GM18868 (cell line): ENCODE measurements at regions not wholly inside any gene's neighbourhood (a gene's known extent, or its start where the extent isn't known, plus 50 kb on each side); places are given as distances from the start of the nearest gene placed in this dataset.

ENCODE experiments used
- ATAC-seq: cut with Tn5 transposase; IDR thresholded peaks from one replicate; pipeline ENCODE4 v1.9.1; 2021; ENCODE audit warnings: mild to moderate bottlenecking, moderate library complexity; ENCODE audit not compliant: unreplicated experiment

- ATAC-seq: no peak
These were observed 443.7 kb downstream of the DSEL start for GRCh38 chr18:67072791-67073190.

- ATAC-seq: no peak
These were observed 447.9 kb downstream of the DSEL start for GRCh38 chr18:67068608-67069007.

GRCh38 chr18:67047334-67047733 is 443.4 kb upstream of the CDH19 start:
- no peak for ATAC-seq

DNA sequence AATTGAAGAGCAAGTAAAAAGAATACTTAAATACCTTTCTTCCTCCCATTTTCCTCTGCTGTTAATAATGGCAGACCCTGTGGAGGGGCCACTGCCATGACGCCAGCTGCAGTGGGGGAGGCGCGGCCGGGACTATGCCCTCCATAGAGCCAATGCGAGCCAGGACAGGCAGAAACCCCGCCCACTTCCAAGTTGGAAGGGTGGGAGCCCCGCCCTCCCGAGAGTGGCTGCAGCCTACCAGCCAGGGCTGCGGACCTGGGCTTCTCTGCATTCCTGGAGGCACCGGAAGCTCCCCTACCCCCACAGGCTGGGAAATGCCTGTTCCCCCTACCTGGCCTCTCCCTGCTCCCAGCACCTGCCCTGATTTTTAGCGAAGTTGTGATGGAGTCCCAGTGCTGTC is 439.4 kb upstream of the CDH19 start:
- ATAC-seq: no peak

DNA sequence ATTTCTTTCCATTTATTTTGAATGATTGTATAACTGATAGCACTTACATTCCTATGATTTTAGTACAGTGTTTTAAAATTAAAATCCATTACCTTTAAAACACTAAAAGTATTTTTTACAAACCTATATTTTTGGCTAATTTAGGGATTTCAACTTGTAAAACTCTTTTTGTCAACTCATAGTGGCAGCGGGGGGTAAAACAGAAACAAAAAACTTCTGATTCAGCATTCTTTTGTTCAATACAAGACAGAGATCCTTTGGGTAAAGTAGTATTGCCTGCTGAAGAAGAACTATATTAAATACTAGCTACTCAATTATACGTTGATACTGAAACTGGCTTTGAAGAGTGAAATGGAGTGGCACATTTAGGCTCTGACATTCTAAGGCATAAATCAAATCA is 437.4 kb upstream of the CDH19 start:
- no peak for ATAC-seq

DNA sequence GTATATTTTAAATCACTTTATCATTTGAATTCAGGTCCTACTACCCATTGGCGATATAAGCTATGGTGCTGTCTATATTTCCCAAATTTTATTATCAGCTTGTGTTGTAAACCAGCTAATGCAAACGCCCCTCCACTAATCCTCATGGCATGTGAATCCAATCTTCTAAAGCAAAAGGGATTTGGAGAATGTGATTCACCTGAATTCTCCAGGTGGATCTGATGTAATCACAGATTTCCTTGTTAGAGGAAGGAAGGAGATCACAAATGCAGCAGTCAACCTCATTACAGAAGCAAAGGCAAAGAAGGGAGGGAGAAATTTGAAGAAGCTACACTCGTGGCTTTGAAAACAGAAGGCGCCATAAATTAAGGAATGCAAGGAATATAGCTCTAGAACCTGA is 431.1 kb upstream of the CDH19 start:
- ATAC-seq: no peak

DNA sequence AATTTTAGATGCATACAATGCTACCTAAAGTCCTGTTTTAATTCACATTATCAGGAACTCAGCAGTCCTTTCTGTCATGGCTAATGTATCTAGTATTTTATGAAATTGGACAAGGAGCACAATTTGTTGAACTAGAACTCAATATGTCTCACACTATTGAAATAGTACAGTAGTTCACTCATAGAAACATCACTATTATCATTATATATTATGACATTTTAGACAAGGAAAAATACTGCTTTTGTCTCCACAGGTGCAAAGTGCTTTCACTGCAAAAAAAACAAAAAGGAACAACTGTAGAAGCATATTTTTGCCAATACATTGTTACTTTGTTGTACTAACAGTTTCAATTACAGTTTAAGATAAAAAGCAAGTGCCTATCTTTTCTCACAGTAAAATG is 419.2 kb upstream of the CDH19 start:
- ATAC-seq: no peak

DNA sequence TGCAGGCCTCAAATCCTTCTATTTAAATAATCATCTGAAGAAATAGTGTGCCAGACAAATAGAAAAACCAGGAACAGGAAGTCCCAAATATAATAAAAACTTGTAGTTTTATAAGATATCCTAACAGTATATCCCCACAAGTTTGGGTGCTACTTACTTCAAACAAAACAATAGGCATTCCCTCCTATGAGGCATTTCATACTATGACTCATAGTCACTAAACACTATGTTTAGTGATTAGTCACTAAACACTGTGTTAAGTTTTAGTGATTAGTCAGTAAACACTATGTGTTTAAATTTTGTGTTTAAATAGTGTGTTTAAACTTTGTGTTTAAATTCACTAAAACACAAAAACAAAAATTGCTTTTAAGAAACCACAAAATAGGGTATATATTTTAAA is 407.0 kb upstream of the CDH19 start:
- peak; percentile 66 for ATAC-seq

GRCh38 chr18:67007999-67008398 is 404.1 kb upstream of the CDH19 start:
- ATAC-seq: no peak

DNA sequence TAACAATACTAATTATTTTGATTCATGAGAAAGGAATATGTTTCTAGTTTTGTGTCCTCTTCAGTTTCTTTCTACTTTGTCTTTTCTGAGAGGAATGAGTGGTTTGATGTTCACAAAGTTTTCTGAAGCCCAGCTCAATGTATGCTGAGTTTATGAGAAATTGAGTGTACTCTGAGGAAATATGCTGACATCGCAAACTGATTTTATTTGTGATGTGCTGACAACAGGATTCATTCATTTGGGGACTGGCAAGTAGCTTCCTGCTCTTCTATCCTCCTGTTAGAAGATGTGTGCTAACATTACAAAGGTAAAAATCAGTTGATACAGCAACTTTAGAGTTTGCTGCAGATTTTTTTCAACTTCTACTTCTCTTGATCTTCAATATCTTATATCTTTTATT is 403.2 kb upstream of the CDH19 start:
- no peak for ATAC-seq

DNA sequence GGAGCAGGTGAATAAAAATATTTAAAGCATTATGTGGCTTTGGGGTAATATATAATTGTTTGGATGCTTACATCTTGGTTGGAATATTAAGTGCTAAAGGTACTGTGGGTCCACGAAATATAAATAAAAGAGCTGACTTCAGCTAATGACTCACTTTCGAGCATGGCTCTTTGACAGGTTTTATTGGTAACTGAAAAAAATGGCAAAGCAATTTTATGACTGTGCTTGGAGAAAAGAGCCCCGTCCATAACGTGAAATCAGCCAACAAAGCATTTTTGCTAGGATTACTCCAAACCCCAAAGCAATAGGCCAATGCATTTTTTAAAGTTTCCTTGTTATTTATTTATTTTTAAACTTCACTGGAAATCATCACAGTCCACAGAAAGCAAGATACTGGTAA is 397.2 kb upstream of the CDH19 start:
- no peak for ATAC-seq

- ATAC-seq: no peak
These were observed 395.1 kb upstream of the CDH19 start for GRCh38 chr18:66999003-66999402.

DNA sequence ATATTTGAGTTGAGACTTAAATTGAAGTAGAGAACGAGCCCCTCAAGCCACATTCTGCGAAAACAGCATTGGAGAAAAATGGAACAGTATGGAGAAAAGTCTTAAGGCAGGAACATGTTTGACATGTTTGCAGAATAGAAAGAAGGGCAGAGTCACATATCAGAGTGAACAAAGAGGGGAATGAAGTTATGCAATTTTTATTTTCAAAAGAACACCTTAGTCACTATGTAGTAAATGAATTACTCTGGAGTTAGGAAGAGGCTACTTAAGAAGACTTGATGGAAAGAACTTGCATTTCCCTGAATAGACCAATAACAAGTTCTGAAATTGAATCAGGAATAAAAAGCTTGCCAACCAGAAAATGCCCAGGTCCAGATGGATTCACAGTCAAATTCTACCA is 391.4 kb upstream of the CDH19 start:
- ATAC-seq: no peak

DNA sequence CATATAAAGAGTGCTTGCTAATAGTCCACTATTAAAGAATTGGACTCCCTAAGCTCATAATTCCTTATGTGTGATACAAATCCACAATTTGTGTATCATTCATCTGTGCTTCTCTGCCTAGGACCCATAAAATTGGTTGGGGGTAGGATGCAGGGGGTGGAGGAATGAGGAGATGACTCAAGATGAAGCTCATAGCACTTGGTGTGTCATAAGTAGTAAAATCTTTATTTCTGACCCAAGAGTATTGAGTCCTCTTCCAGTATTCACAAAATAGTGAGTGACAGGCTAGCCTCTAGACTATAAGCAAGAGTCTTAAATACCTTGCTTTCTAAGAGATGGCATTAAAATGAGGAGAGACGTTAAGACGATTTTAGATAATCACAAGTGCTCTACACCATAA is 390.9 kb upstream of the CDH19 start:
- ATAC-seq: no peak

DNA sequence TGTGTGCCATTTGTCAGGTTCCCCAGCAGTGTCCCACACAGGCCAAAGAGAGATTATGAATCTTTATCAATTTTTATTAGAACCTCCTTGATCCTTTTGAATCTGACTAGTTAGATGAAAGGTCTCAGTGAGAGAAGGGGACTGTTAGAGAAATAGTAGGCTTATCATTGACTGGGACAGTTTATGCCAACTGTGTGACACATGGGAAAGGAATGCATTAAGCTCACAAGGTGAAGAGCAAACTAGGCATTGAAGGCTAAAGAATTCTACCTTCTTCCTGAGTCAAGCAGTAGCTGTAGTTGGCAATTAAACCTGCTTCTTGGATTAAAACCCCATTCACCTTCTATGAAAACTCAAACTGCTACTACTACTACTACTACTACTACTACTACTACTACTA is 389.6 kb upstream of the CDH19 start:
- ATAC-seq: no peak

GRCh38 chr18:66990909-66991308 is 387.0 kb upstream of the CDH19 start:
- ATAC-seq: no peak

GRCh38 chr18:66979009-66979408 is 375.1 kb upstream of the CDH19 start:
- ATAC-seq: no peak

DNA sequence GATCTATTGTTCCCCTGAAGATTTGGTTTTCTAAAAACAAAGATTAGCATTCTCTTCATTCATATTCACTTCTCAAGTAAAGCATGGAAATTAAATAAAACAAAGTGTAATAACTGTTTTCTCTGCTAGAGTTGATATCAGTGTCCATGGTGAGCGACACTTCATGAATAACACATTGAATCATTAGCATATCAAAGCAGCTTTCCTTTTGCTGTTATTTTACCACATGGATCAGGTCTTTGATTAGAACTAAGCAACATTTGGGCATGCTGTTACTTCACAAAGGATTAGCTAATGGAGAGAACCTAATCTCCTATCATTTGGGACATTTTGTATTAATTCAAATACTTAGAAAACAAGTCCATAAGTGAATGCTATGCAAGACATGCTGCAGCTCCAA is 368.8 kb upstream of the CDH19 start:
- ATAC-seq: no peak

- no peak for ATAC-seq
These were observed 368.1 kb upstream of the CDH19 start for GRCh38 chr18:66971960-66972359.

- no peak for ATAC-seq
These were observed 362.3 kb upstream of the CDH19 start for GRCh38 chr18:66966171-66966570.

- ATAC-seq: no peak
These were observed 354.4 kb upstream of the CDH19 start for GRCh38 chr18:66958309-66958708.

DNA sequence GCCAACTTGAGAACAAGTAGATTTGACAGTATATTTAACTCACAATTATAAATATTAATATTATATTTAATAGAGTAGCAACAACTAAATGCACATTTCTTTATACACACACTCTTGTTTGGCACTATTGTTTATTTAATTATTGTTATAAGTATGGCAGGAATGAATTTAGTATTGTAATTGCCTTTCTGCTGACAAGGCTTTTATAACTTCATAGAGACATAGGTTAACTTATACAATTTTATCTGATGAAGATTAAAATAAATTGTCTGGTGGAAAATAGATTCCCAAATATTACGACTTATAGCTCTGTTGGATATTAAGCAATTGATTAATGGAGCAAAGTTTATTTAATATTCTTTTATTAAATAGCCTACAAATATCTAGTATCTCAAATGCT is 347.9 kb upstream of the CDH19 start:
- no peak for ATAC-seq

GRCh38 chr18:66949419-66949818 is 345.5 kb upstream of the CDH19 start:
- no peak for ATAC-seq

DNA sequence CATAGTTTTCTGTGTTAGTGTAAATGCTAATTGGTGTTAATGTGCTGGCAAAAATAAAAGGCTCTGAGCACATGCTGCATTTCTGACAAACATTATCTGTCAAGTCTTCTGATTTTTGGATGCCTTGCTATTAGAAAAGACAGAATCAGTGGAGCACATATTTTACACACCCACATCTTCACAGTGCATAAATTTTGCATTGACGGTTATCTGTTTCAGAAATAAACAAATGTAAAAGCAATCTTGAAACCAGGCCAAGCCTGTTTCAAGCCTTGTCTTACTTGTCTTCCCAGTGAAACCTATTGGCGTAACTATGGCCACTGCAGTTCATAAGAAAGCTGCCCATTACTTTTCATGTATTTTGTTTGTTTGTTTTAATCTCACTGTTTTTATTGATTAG is 333.7 kb upstream of the CDH19 start:
- no peak for ATAC-seq
